ENCODE measurements at regions not wholly inside any gene's neighbourhood (a gene's known extent, or its start where the extent isn't known, plus 50 kb on each side); places are given as distances from the start of the nearest gene placed in this dataset.

DNA sequence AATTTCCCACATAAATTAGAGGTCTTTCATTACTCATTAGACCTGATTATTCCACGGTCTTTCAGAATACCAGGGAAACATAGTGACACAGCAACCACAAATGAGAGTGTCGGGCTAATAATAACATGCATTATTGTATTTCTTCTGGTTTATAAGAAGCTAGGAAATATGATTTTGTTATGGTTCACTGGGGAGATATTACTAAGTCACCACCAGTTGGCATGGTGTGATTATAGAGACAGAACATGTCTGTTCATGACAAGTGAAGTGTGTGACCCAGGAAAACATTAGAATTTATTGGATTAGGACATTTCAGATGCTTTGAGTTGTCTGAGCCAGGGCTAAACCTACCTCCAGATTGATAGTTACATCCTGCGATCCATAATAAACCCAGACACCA is 494.4 kb downstream of the FBXO15 start:
- no peaks in the 10 kb centered on the region for H3K4me1 ChIP-seq (ENCODE audit: control insufficient read depth in 3 of 3, insufficient read depth in 3 of 3, low read length in 3 of 3)
- H3K9me3 ChIP-seq (ENCODE audit: control insufficient read depth in 3 of 3, low read length in 3 of 3): no peaks in the 10 kb centered on the region
- H3K27ac ChIP-seq (ENCODE audit: low read depth, low read length): no peak overlapping the region
- H3K9ac ChIP-seq (ENCODE audit: low read depth in 1 of 3, low read length in 3 of 3): no peak overlapping the region
- H3K27me3 ChIP-seq (ENCODE audit: control insufficient read depth in 3 of 3, insufficient read depth in 3 of 3, low read length in 3 of 3): no peaks in the 10 kb centered on the region
- H3K4me3 ChIP-seq (ENCODE audit: low read length in 3 of 3): no peak overlapping the region
- H3K36me3 ChIP-seq (ENCODE audit: control insufficient read depth in 3 of 3, insufficient read depth in 3 of 3, low read length in 3 of 3): no peaks in the 10 kb centered on the region

DNA sequence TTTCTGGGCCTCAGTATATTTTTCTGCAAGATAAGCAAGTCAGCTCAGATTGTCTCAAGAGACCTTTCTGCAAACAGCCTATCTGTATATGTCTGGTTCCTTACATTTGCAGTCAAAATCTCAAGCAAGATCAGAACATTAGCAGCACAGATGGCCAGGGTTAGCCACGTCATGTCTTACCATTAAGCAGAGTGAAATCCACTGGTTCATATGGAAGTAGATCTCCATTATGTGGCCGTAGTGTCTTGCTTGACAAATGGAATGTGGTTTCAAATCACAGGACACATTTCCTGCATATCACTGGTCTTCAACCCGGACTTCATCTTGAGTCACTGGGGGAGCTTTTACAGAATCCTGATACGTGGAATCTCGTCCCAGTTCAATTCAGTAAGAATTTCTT is 500.2 kb downstream of the FBXO15 start:
- no peaks in the 10 kb centered on the region for H3K36me3 ChIP-seq (ENCODE audit: control insufficient read depth in 3 of 3, insufficient read depth in 3 of 3, low read length in 3 of 3)
- H3K9me3 ChIP-seq (ENCODE audit: control insufficient read depth in 3 of 3, low read length in 3 of 3): no peaks in the 10 kb centered on the region
- no peak overlapping the region for H3K4me3 ChIP-seq (ENCODE audit: low read length in 3 of 3)
- H3K4me1 ChIP-seq (ENCODE audit: control insufficient read depth in 3 of 3, insufficient read depth in 3 of 3, low read length in 3 of 3): no peaks in the 10 kb centered on the region
- H3K27me3 ChIP-seq (ENCODE audit: control insufficient read depth in 3 of 3, insufficient read depth in 3 of 3, low read length in 3 of 3): no peaks in the 10 kb centered on the region
- H3K27ac ChIP-seq (ENCODE audit: low read depth, low read length): no peak overlapping the region
- no peak overlapping the region for H3K9ac ChIP-seq (ENCODE audit: low read depth in 1 of 3, low read length in 3 of 3)

DNA sequence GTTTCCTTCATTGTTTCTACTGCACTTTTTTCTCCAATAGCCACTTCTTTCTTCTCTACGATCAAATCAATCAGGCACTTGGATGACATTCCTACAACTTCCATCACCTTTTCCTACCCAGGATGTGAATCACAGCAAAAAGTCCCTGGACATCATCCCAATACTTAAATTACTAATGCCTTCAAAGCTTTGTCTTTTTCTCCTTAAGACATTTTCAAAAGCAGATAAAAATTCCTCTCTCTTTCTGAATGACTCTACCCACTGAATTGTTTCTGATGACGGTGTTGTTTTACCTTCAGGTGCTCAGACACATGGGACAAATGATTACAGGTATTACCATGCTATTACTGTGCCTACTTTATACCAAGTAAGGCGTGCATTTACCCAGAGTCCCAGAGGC is 500.9 kb downstream of the FBXO15 start:
- Histone ChIP-seq H3K9ac (ENCODE audit: low read depth in 1 of 3, low read length in 3 of 3) (no peak overlapping the region), H3K4me1 (ENCODE audit: control insufficient read depth in 3 of 3, insufficient read depth in 3 of 3, low read length in 3 of 3) (no peaks in the 10 kb centered on the region), H3K27me3 (ENCODE audit: control insufficient read depth in 3 of 3, insufficient read depth in 3 of 3, low read length in 3 of 3) (no peaks in the 10 kb centered on the region), H3K27ac (ENCODE audit: low read depth, low read length) (no peak overlapping the region), H3K36me3 (ENCODE audit: control insufficient read depth in 3 of 3, insufficient read depth in 3 of 3, low read length in 3 of 3) (no peaks in the 10 kb centered on the region), H3K9me3 (ENCODE audit: control insufficient read depth in 3 of 3, low read length in 3 of 3) (no peaks in the 10 kb centered on the region), H3K4me3 (ENCODE audit: low read length in 3 of 3) (no peak overlapping the region)

DNA sequence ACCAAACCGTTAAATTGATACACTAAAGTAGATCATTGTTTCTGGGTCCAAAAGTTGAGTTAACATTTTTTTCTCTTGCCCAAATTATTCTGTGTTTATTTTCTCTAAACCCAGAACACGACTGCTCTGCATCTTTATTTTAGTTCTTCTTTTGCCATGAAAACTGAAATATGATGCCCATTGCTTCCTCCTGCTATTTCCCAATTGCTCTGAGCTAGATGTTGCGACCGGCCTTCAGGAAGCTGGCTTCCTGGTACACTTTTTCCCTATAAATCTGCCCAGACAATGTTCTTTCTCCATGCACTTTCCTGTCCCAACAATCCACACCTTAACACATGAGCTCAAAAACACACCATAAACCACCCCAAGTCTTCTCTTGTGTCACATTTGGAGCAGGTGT is 501.4 kb downstream of the FBXO15 start:
- no peak overlapping the region for H3K27ac ChIP-seq (ENCODE audit: low read depth, low read length)

DNA sequence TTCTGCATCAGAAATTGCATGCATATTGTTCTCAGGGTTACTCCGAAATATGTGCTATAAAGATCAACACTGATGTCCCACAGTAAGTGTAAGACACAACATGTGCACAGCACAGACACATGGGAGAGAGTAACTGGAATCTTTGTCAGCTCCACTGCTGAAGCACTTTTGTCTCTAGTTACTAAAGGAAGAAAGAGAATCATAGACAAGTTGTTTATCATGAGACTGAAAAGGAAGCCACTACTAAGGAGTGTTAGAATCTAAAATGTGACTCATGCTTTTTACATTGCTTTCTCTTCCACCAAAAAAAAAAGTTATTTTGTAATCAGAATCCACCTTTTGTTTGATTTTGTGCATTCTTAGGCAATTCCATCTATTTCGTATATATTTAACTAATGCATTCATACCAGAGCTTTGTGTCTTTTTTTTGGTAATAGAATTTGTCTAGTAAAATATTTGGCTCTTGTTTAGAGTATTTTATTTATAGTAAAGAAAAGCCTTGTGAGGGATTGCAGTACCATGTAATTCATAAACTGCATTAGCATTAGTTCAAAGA is 502.4 kb downstream of the FBXO15 start:
- Histone ChIP-seq H3K27me3 (ENCODE audit: control insufficient read depth in 3 of 3, insufficient read depth in 3 of 3, low read length in 3 of 3) (no peaks in the 10 kb centered on the region), H3K4me3 (ENCODE audit: low read length in 3 of 3) (no peak overlapping the region), H3K27ac (ENCODE audit: low read depth, low read length) (no peak overlapping the region), H3K36me3 (ENCODE audit: control insufficient read depth in 3 of 3, insufficient read depth in 3 of 3, low read length in 3 of 3) (no peaks in the 10 kb centered on the region), H3K9ac (ENCODE audit: low read depth in 1 of 3, low read length in 3 of 3) (no peak overlapping the region), H3K9me3 (ENCODE audit: control insufficient read depth in 3 of 3, low read length in 3 of 3) (no peaks in the 10 kb centered on the region), H3K4me1 (ENCODE audit: control insufficient read depth in 3 of 3, insufficient read depth in 3 of 3, low read length in 3 of 3) (no peaks in the 10 kb centered on the region)

More for the DNA sequence above, 501.4 kb downstream of the FBXO15 start:
- no peaks in the 10 kb centered on the region for H3K4me1 ChIP-seq (ENCODE audit: control insufficient read depth in 3 of 3, insufficient read depth in 3 of 3, low read length in 3 of 3)
- H3K9ac ChIP-seq (ENCODE audit: low read depth in 1 of 3, low read length in 3 of 3): no peak overlapping the region
- no peaks in the 10 kb centered on the region for H3K27me3 ChIP-seq (ENCODE audit: control insufficient read depth in 3 of 3, insufficient read depth in 3 of 3, low read length in 3 of 3)
- no peaks in the 10 kb centered on the region for H3K36me3 ChIP-seq (ENCODE audit: control insufficient read depth in 3 of 3, insufficient read depth in 3 of 3, low read length in 3 of 3)
- H3K4me3 ChIP-seq (ENCODE audit: low read length in 3 of 3): no peak overlapping the region
- no peaks in the 10 kb centered on the region for H3K9me3 ChIP-seq (ENCODE audit: control insufficient read depth in 3 of 3, low read length in 3 of 3)

DNA sequence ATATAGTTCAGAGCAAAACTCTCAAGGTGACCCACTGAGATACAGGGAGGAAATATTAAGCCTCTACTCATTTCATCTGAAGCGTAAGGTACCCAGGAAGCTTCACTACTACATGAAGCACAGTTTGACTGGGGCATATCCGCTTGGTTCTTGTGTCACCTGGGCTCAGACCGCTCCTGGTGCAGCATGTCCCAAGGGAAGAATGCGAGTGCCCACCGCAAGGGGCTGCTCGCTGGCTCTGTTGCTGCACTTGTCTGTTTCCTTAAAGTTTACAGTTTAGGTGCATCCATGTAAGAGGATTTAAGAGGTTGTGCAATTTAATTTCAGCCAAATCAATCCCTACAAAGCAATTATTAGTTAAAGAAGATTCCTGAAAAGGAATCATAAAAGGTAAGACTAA is 507.8 kb downstream of the FBXO15 start:
- H3K36me3 ChIP-seq (ENCODE audit: control insufficient read depth in 3 of 3, insufficient read depth in 3 of 3, low read length in 3 of 3): no peaks in the 10 kb centered on the region
- no peaks in the 10 kb centered on the region for H3K27me3 ChIP-seq (ENCODE audit: control insufficient read depth in 3 of 3, insufficient read depth in 3 of 3, low read length in 3 of 3)
- H3K4me1 ChIP-seq (ENCODE audit: control insufficient read depth in 3 of 3, insufficient read depth in 3 of 3, low read length in 3 of 3): no peaks in the 10 kb centered on the region
- H3K4me3 ChIP-seq (ENCODE audit: low read length in 3 of 3): no peak overlapping the region
- no peak overlapping the region for H3K27ac ChIP-seq (ENCODE audit: low read depth, low read length)
- no peaks in the 10 kb centered on the region for H3K9me3 ChIP-seq (ENCODE audit: control insufficient read depth in 3 of 3, low read length in 3 of 3)
- H3K9ac ChIP-seq (ENCODE audit: low read depth in 1 of 3, low read length in 3 of 3): no peak overlapping the region

DNA sequence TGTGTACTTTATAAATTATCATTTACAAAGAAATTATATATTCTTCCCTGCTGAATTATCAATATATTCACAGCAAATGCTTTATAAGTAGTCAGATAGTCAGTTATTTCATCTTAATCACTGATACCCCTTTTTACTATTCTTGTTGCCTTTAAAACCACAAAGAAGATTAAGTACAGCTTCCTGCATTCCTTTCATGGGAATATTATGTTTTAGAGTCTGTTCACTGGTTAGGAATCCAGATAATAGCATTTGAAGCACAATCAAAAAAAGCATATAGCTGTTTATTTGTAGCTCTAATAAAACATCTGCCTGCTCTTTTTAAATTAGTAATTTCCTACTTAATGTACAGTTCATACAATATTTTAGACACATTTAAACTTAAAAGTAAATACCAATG is 508.9 kb downstream of the FBXO15 start:
- Histone ChIP-seq H3K27ac (ENCODE audit: low read depth, low read length) (no peak overlapping the region), H3K27me3 (ENCODE audit: control insufficient read depth in 3 of 3, insufficient read depth in 3 of 3, low read length in 3 of 3) (no peaks in the 10 kb centered on the region), H3K9ac (ENCODE audit: low read depth in 1 of 3, low read length in 3 of 3) (no peak overlapping the region), H3K4me1 (ENCODE audit: control insufficient read depth in 3 of 3, insufficient read depth in 3 of 3, low read length in 3 of 3) (no peaks in the 10 kb centered on the region), H3K9me3 (ENCODE audit: control insufficient read depth in 3 of 3, low read length in 3 of 3) (no peaks in the 10 kb centered on the region), H3K4me3 (ENCODE audit: low read length in 3 of 3) (no peak overlapping the region), H3K36me3 (ENCODE audit: control insufficient read depth in 3 of 3, insufficient read depth in 3 of 3, low read length in 3 of 3) (no peaks in the 10 kb centered on the region)

DNA sequence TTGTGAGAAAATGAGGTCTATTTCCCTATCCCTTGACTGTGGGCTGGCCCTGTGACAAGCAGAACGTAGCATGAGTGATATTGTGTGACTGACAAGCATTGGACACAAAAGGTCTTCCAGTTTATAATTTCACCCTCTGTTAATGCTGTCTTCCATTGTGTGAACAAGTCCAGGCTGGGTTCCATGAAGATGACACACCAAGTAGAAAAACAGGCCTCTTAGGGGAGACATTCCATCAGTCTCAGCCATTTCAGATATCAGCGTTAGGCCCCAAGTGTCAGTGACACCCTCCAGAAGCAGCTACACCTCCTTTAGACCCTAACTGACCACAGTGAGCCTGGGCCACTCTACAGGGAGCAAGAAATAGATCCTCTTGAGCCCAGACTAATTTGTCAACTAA is 511.3 kb downstream of the FBXO15 start:
- Histone ChIP-seq H3K9ac (ENCODE audit: low read depth in 1 of 3, low read length in 3 of 3) (no peak overlapping the region), H3K27ac (ENCODE audit: low read depth, low read length) (no peak overlapping the region), H3K4me1 (ENCODE audit: control insufficient read depth in 3 of 3, insufficient read depth in 3 of 3, low read length in 3 of 3) (no peaks in the 10 kb centered on the region), H3K27me3 (ENCODE audit: control insufficient read depth in 3 of 3, insufficient read depth in 3 of 3, low read length in 3 of 3) (no peaks in the 10 kb centered on the region), H3K36me3 (ENCODE audit: control insufficient read depth in 3 of 3, insufficient read depth in 3 of 3, low read length in 3 of 3) (no peaks in the 10 kb centered on the region), H3K9me3 (ENCODE audit: control insufficient read depth in 3 of 3, low read length in 3 of 3) (no peaks in the 10 kb centered on the region), H3K4me3 (ENCODE audit: low read length in 3 of 3) (no peak overlapping the region)

DNA sequence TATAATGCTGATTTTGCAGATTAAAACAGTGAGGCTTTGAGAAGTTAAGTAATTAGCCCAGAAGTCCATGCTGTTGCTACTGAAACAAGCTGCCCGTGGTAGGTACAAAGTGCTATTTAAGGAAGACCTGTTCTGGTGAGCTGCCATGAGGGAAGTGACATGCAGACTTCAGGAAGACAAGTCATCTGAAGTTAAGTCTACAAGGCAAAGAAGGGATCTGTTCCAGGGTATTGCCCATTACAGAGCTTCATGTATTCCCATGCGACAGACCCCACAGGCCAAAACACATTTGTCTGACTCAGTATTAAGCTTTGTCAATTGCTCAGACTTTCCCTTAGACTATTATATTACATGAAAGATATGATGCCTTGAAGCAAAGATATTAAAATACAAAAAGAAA is 520.8 kb downstream of the FBXO15 start:
- H3K4me3 ChIP-seq (ENCODE audit: low read length in 3 of 3): no peak overlapping the region
- H3K9me3 ChIP-seq (ENCODE audit: control insufficient read depth in 3 of 3, low read length in 3 of 3): no peaks in the 10 kb centered on the region
- H3K27me3 ChIP-seq (ENCODE audit: control insufficient read depth in 3 of 3, insufficient read depth in 3 of 3, low read length in 3 of 3): no peaks in the 10 kb centered on the region
- no peaks in the 10 kb centered on the region for H3K4me1 ChIP-seq (ENCODE audit: control insufficient read depth in 3 of 3, insufficient read depth in 3 of 3, low read length in 3 of 3)
- H3K27ac ChIP-seq (ENCODE audit: low read depth, low read length): no peak overlapping the region
- no peaks in the 10 kb centered on the region for H3K36me3 ChIP-seq (ENCODE audit: control insufficient read depth in 3 of 3, insufficient read depth in 3 of 3, low read length in 3 of 3)
- H3K9ac ChIP-seq (ENCODE audit: low read depth in 1 of 3, low read length in 3 of 3): no peak overlapping the region

DNA sequence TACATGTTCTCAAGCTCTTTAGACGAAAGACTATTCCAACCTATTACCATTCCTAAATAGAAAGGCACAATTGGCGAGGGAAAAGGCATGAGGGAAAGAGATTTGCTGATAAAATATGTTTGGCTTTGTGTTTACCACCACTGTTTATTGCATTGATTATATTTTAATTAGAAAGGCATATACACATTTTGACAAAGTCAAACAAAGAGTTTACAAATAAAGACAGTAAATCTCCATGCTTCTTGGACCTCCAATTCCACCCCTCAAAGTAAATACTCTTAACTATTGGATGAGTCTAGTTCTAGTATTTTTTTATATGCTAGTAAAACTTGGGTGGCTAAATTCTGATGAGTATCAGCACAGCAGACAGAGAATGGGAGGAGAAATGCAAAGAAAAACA is 521.4 kb downstream of the FBXO15 start:
- no peak overlapping the region for H3K4me3 ChIP-seq (ENCODE audit: low read length in 3 of 3)
- H3K27ac ChIP-seq (ENCODE audit: low read depth, low read length): no peak overlapping the region
- no peaks in the 10 kb centered on the region for H3K36me3 ChIP-seq (ENCODE audit: control insufficient read depth in 3 of 3, insufficient read depth in 3 of 3, low read length in 3 of 3)
- no peaks in the 10 kb centered on the region for H3K27me3 ChIP-seq (ENCODE audit: control insufficient read depth in 3 of 3, insufficient read depth in 3 of 3, low read length in 3 of 3)
- H3K9me3 ChIP-seq (ENCODE audit: control insufficient read depth in 3 of 3, low read length in 3 of 3): no peaks in the 10 kb centered on the region
- no peaks in the 10 kb centered on the region for H3K4me1 ChIP-seq (ENCODE audit: control insufficient read depth in 3 of 3, insufficient read depth in 3 of 3, low read length in 3 of 3)
- no peak overlapping the region for H3K9ac ChIP-seq (ENCODE audit: low read depth in 1 of 3, low read length in 3 of 3)

DNA sequence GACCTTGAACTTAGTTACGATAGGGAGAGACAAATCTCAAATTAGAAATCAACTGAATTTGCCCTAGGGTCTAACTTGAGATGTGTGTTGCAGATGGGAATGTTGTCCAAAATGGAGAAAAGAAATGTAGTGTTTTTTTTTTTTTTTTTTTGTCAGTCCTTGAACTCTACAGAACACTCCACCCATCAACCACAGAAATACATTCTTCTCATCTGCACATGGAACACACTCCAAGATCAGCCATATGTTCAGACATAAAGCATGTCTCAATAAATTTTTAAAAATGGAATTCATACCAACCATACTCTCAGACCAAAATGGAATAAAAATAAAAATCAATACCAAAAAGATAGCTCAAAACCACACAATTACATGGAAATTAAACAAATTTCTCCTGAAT is 526.5 kb downstream of the FBXO15 start:
- Histone ChIP-seq H3K9ac (ENCODE audit: low read depth in 1 of 3, low read length in 3 of 3) (no peak overlapping the region), H3K9me3 (ENCODE audit: control insufficient read depth in 3 of 3, low read length in 3 of 3) (no peaks in the 10 kb centered on the region), H3K36me3 (ENCODE audit: control insufficient read depth in 3 of 3, insufficient read depth in 3 of 3, low read length in 3 of 3) (no peaks in the 10 kb centered on the region), H3K4me3 (ENCODE audit: low read length in 3 of 3) (no peak overlapping the region), H3K4me1 (ENCODE audit: control insufficient read depth in 3 of 3, insufficient read depth in 3 of 3, low read length in 3 of 3) (no peaks in the 10 kb centered on the region), H3K27ac (ENCODE audit: low read depth, low read length) (no peak overlapping the region), H3K27me3 (ENCODE audit: control insufficient read depth in 3 of 3, insufficient read depth in 3 of 3, low read length in 3 of 3) (no peaks in the 10 kb centered on the region)

Measured in skeletal muscle tissue (tissue), 3 donors.